Activated naive CD4-positive, alpha-beta T cell treated with anti-CD3 and anti-CD28 coated beads, Interleukin-2, amount 50 U/mL, for 16 hours (primary cell): ENCODE measurements at regions not wholly inside any gene's neighbourhood (a gene's known extent, or its start where the extent isn't known, plus 50 kb on each side); places are given as distances from the start of the nearest gene placed in this dataset.
"Not testable (repeated sequence)": the region's sequence is repeated elsewhere in the genome, so short reads cannot be mapped to it uniquely, and the experiment has no call there.

Experiments used
- DNase-seq: peaks from one replicate; pipeline ENCODE4 v3.0.0-alpha.2; 2020

DNA sequence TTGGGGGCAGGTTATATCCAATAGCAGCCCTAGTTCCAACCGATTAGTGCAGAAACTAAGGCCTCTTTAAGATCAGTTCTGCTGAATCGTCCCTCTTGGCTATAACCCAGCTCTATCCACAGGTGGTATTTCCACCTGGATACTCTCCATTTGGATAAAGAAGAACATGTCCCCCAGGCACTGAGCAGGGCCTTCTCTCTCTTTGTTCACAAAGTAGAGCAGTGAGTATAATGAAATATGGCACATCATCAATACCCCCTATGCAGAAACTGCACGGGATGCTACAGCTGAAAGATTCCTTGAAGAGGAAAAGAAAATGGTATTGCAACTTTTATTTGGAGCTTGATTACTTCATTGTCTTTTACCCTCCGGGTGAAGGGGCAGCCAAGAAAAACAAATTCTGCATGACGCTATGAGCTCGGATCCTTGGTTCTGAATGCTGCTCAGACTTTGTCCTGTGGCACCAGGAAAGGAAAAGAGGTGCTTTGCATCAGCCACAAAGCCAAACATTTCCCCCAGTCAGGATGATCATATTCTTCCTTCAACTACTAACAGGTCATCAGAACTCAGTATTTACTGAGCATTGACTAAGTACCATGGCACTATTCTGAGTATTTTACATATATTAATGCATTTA is 399.7 kb downstream of the NPIPA8 start:
- DNase-seq = no peak

DNA sequence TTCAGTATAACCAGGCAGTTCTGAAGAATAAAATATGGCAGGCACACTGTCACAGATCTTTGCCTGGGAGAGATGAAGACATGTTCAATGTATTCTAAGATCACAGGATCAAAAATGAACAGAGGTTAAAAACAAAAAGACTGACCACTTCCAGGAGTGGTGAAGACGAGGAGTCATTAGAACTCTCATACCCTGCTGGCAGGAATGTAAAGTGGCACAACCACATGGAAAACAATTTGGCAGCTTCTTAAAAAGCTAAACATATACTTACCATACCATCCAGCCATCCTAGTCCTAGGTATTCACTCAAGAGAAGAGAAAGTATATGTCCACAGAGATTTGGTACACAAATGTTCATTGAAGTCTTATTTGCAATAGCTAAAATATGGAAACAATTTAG is 406.3 kb downstream of the NPIPA8 start:
- DNase-seq = no peak

DNA sequence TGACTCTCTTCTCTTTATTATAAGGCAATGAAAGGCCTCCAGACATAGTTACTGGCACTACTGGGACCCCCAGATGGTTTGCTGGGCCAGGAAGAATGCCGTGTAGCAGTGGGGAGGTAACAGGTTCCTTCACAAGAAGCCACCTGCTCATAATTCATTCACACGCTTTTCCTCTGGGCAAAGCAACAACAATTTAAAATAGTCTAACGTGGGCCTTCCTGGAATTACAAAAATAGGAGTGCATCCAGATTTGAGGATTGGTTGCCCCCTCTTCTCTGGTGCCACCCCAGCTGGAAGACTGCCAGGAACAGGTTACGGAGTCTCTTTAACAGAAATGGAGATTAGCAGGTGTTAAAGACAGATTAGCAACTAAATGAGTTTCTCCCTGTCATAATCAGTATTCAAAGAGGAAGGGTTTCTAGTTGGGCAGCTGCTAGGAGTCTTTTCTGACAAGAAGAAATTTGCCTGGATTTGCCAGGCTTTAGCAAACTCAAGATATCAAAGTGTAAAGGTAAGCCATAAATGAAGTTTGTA is 409.6 kb downstream of the NPIPA8 start:
- DNase-seq = no peak

- DNase-seq = no peak
These were observed 410.1 kb downstream of the NPIPA8 start for GRCh38 chr16:17926461-17926860.

DNA sequence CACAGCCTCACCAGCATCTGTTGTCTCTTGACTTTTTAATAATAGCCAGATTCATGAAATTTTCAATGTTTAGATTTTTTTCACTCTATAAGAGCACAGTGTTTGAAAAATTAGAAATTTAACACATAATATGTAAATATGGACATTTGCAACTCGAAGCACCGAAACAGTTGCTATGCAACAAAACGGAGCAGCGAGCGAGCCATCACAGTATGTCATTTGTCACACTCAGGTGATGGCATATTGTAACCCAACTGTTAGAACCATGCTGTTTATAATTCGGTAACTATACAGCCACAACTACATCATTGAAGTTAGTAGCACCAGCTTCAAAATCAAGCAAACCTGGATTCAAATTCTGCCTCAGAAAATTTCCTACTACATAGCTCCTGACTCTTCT is 410.8 kb downstream of the NPIPA8 start:
- no peak for DNase-seq

- peak; percentile 45 for DNase-seq
These were observed 415.1 kb downstream of the NPIPA8 start for GRCh38 chr16:17921357-17921978.

- DNase-seq = no peak
These were observed 419.1 kb downstream of the NPIPA8 start for GRCh38 chr16:17917316-17918019.

DNA sequence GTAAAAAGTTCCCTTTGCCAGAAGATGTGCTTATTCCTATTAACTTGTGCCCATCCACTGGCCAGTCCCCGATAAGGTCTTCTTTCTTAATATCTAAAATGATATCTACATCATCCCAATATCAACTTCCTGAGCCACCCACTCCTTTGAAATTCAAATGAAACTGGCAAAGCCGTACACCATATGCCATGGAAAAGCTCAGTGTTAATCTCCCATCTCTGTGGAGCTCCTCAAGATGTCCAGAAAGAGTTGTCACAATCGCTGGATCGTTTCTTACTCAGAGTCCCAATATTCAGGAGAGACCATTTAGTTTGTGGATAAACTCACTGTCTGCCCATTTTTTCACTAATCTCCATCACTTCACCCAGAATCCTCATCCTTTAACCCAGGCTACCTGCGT is 420.7 kb downstream of the NPIPA8 start:
- DNase-seq = no peak

DNA sequence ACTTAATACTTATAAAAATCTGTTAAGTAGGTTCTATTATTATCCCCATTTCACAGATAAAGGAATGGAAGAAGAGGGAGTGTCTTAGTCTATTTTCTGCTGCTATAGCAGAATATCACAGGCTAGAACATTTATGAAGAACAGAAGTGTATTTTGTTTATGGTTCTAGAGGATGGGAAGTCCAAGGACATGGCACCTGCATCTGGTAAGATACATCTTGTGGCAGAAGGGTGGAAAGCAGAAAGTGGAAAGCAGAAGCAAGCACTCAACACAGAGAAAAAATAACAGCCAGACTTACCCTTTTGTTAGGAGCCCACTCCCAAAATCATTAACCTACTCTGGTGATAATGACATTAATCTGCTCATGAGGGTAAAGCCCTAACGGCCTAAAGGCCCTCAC is 422.4 kb downstream of the NPIPA8 start:
- DNase-seq = no peak

DNA sequence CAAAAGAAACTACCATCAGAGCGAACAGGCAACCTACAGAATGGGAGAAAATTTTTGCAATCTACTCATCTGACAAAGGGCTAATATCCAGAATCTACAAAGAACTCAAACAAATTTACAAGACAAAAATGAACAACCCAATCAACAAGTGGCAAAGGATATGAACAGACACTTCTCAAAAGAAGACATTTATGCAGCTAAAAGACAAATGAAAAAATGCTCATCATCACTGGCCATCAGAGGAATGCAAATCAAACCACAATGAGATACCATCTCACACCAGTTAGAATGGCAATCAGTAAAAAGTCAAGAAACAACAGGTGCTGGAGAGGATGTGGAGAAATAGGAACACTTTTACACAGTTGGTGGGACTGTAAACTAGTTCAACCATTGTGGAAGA is 425.0 kb downstream of the NPIPA8 start:
- DNase-seq = not testable (repeated sequence)

- DNase-seq = not testable (repeated sequence)
These were observed 429.9 kb downstream of the NPIPA8 start for GRCh38 chr16:17906626-17907025.

DNA sequence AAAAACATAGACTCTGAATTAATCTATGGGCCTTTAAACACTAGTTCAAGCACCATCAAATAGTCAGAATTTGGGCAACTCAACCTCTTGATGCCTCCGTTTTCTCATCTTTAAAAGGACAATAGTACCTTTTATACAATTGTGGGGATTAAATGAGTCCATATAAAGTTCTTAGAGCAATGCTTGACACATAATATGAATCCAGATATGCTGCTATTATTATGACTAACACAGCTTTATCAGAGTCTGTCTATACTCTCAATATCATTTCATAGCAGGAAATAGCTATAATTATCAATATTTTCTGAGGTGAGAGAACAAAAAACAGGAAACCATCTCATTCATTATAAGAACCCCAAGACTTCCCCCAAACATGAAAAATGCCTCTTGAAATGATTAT is 430.5 kb upstream of the XYLT1 start:
- DNase-seq = no peak

DNA sequence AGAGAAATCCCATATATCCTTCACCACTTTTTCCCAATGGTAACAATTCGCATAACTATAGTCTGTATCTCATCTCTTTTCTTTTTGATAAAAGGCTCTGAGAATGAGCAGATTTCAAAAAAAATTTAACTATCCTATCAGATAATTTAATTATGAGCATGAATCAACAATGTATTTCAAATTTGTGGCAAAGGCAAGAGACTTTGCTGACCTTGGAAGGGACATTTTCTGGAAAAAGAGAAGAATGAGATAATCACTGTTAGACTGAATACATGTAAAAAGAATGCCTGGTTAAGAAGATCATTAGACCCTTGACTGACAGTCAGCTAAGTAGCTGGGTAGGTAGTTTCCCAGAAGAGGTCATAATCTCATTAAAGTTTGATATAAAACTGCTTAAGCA is 428.4 kb upstream of the XYLT1 start:
- no peak for DNase-seq

- no peak for DNase-seq
These were observed 417.2 kb upstream of the XYLT1 start for GRCh38 chr16:17887963-17888362.

DNA sequence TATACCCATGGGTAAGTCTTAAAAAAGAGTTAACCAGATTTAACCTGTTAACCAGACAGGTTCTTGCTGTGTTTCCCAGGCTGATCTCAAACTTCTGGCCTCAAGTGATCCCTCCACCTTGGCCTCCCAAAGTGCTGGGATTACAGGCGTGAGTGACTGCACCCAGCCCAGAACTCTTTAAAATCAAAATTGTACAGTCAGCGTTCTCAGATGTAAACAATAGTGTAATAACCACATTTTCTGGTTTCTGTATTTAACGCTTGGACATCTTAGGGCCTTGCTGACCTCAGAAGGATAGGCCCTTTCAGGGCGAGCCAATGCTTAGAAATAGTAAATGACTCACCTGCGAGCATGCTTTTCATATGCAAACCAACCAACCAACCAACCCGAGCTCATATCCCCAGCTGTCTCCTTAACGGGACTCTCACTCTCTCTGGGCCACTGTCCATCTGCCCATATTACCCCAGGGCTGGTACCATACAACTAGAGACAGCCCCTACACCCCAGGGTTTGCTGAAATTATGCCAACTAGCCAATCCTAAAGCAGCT is 415.0 kb upstream of the XYLT1 start:
- DNase-seq = no peak

DNA sequence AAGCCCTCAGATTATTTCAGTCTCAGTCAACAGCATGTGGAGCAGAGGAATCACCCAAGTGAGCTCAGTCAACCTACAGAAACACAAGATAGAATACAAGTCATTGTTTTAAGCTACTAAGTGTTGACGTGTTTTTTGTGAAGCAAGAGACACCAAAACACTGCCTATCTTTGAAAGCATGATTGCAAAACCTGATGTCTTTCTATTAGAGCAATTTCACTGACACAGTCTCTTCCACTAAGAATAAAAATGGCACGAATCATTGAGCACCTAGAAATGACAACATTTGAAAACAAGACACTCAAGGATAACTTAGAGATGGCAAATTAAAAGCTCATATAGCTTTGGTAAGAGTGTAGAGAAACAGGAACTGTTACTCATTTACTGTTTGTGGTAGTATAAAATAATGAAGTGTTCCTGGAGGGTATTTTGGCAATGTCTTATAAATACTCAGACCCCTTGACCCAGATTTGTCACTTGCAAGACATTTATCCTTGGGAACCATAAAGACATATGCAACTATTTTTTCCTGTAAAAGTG is 407.1 kb upstream of the XYLT1 start:
- DNase-seq = no peak

- no peak for DNase-seq
These were observed 396.2 kb upstream of the XYLT1 start for GRCh38 chr16:17866996-17867395.

DNA sequence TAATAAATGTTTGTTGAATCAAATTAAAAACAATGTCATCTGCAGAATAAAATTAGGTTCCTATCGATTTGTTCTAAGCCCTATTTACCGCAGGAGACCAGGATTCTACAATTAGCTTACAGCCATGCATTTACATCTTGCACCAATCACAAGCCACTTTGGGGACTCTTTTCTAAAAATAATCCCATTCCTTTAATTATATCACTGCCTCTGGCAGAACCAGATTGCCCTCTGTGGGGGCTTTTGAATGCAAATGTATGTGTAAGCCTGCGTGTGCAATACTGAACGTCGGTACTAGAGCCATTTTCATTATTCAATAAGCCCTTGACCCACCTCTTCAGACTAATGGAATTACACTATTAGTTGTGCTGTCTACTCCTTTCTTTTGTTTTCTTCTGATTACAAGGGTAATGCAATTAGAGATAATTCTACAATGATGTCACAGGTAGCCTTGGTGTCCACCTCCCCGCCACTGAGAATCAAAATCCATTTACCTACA is 391.3 kb upstream of the XYLT1 start:
- DNase-seq = no peak

DNA sequence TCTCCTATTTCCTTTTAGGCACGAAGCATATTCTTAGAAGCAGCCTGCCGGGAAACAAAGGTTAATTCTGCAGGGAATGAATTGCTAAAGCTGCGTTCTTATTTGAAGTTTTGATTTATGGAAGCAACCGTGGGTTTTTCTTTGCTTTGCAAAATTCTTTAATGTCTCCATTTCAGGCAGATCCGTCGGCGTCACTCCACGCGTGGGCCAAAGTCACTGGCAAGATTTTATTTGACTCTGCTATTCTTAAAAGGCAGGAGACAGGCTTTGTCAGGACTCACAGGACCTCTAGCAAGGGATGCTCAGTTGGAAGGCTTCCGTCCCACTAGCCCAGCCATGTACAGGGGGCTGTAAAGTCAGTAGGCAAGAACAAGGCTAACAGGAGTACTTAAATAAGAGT is 387.3 kb upstream of the XYLT1 start:
- DNase-seq = no peak

GRCh38 chr16:17853958-17854357 is 383.2 kb upstream of the XYLT1 start:
- no peak for DNase-seq

DNA sequence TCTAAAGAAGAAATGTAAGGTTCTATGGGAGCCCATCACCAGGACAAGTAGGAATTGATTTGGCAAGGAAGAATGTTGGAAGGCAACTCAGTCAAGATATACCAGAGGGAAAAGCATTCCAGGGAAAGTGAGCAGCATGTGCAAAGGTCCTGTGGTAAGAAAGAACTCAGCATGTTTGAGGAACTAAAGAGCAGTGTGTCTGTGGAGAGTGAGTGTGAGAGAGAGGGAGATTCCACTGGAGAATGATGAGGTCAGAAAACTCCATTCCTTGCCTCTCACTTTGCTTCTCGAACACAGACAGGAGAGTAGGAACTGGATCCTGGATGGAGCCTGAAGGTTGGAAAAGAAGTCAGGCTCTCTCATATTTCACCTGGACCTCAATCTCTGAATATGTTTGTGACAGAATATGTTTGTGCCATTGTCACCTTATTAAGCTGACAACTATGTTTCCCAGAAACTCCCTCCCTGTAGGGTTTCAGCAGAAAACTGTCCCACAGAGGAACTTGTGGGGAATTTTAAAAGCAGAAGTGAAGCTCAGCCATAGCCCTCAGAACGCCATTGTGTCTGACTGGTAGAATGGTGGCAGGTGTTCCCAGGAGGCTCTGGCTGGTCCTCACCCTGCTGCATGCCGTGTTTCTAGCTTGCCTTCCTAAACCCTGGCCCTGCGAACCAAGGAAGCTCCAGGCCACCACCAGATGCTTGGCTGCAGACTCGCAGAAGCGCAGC is 382.4 kb upstream of the XYLT1 start:
- no peak for DNase-seq

- DNase-seq = no peak
These were observed 380.0 kb upstream of the XYLT1 start for GRCh38 chr16:17850581-17851250.
